ENCODE measurements at regions not wholly inside any gene's neighbourhood (a gene's known extent, or its start where the extent isn't known, plus 50 kb on each side); places are given as distances from the start of the nearest gene placed in this dataset.

GRCh38 chr5:56549096-56549886 is 266.1 kb upstream of the MAP3K1 start:
- Mint-ChIP-seq H3K27me3 (ENCODE audit: low read depth) (no peaks in the 10 kb centered on the region; the same call in 1 of the 2 replicates), H3K36me3 (ENCODE audit: insufficient read depth in 1 of 3, low read depth in 3 of 3) (no peaks in the 10 kb centered on the region), H3K9me3 (no peaks in the 10 kb centered on the region), H3K4me3 (no peak overlapping the region), H3K27ac (no peak overlapping the region), H3K4me1 (no peaks in the 10 kb centered on the region)
- no peaks in the 10 kb centered on the region for H3K79me2 ChIP-seq (ENCODE audit: insufficient read depth, low read length)
- no peak for DNase-seq
- no peak overlapping the region for H3K4me2 ChIP-seq (ENCODE audit: insufficient read depth, insufficient read length, low read length)
- H3K56ac ChIP-seq (ENCODE audit: insufficient read length, low read depth, low read length) = no peak overlapping the region
- H2BK5ac ChIP-seq (ENCODE audit: insufficient read length, low read length) = no peak overlapping the region
- no peaks in the 10 kb centered on the region for H4K20me1 ChIP-seq (ENCODE audit: control insufficient read depth, insufficient read depth, insufficient read length)
- H4K8ac ChIP-seq (replicated peaks; ENCODE audit: insufficient read length, low read depth, low read length) = no peak overlapping the region
- H2BK15ac ChIP-seq (ENCODE audit: low read depth, low read length) = no peak overlapping the region
- WGBS (ENCODE audit: extremely low coverage, insufficient read length, low lambda C conversion rate) = no CpG with 5 or more reads among the region's 3 CpGs
- H3K27ac ChIP-seq (ENCODE audit: insufficient read length, low read depth, low read length) = no peak overlapping the region
- no peaks in the 10 kb centered on the region for H3K27me3 ChIP-seq (ENCODE audit: insufficient read depth, low read length)
- H3T11ph ChIP-seq (ENCODE audit: low read length) = no peak overlapping the region
- no peak overlapping the region for H2BK20ac ChIP-seq (ENCODE audit: low read depth, low read length, poor library complexity, severe bottlenecking)
- no peak overlapping the region for H3K14ac ChIP-seq (ENCODE audit: insufficient read depth, low read length)
- no peak overlapping the region for H2BK12ac ChIP-seq (ENCODE audit: insufficient read length, low read depth, low read length)
- TF ChIP-seq, protein P1, sequence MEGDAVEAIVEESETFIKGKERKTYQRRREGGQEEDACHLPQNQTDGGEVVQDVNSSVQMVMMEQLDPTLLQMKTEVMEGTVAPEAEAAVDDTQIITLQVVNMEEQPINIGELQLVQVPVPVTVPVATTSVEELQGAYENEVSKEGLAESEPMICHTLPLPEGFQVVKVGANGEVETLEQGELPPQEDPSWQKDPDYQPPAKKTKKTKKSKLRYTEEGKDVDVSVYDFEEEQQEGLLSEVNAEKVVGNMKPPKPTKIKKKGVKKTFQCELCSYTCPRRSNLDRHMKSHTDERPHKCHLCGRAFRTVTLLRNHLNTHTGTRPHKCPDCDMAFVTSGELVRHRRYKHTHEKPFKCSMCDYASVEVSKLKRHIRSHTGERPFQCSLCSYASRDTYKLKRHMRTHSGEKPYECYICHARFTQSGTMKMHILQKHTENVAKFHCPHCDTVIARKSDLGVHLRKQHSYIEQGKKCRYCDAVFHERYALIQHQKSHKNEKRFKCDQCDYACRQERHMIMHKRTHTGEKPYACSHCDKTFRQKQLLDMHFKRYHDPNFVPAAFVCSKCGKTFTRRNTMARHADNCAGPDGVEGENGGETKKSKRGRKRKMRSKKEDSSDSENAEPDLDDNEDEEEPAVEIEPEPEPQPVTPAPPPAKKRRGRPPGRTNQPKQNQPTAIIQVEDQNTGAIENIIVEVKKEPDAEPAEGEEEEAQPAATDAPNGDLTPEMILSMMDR (conservative IDR thresholded peaks at IDR 0.05) = no peak
- no peak overlapping the region for H3K4ac ChIP-seq (ENCODE audit: low read depth, low read length)
- no peaks in the 10 kb centered on the region for H3K9me3 ChIP-seq (ENCODE audit: control insufficient read depth, low read depth, low read length)
- H3K4me1 ChIP-seq (ENCODE audit: insufficient read depth, low read length) = no peaks in the 10 kb centered on the region
- no peaks in the 10 kb centered on the region for H3K79me1 ChIP-seq (ENCODE audit: insufficient read depth, low read depth, low read length, poor library complexity, severe bottlenecking)
- H2AFZ ChIP-seq (ENCODE audit: low read length) = no peak overlapping the region
- no peaks in the 10 kb centered on the region for H3K23me2 ChIP-seq (ENCODE audit: insufficient read length, low read depth, low read length, poor library complexity, severe bottlenecking)
- no peak overlapping the region for H3K23ac ChIP-seq (ENCODE audit: insufficient read length, low read depth, low read length)
- H3K18ac ChIP-seq (ENCODE audit: insufficient read length, low read depth, low read length) = no peak overlapping the region
- H3K9ac ChIP-seq (ENCODE audit: extremely low read depth, insufficient read length, low read length) = no peak overlapping the region
- H2AK5ac ChIP-seq (ENCODE audit: insufficient read length, low read length) = no peak overlapping the region
- no peak overlapping the region for H2BK120ac ChIP-seq (ENCODE audit: low read depth, low read length, poor library complexity, severe bottlenecking)
- no peak overlapping the region for H4K91ac ChIP-seq (ENCODE audit: insufficient read length, low read depth, low read length)
- no peak overlapping the region for H4K5ac ChIP-seq (ENCODE audit: insufficient read length, low read depth, low read length)

Measured in H9 (cell line).